Eye (tissue), 1 donor: ENCODE measurements at regions not wholly inside any gene's neighbourhood (a gene's known extent, or its start where the extent isn't known, plus 50 kb on each side); places are given as distances from the start of the nearest gene placed in this dataset.
"Not testable (repeated sequence)": the region's sequence is repeated elsewhere in the genome, so short reads cannot be mapped to it uniquely, and the experiment has no call there.

Experiments used
- DNase-seq: peaks from one replicate; pipeline ENCODE4 v3.0.0-alpha.2; 2015

- DNase-seq = no peak
These were observed 476.2 kb upstream of the TSHZ3 start for GRCh38 chr19:31825134-31826094.

- DNase-seq = no peak
These were observed 477.1 kb upstream of the TSHZ3 start for GRCh38 chr19:31826325-31826724.

- DNase-seq = no peak
These were observed 482.4 kb upstream of the TSHZ3 start for GRCh38 chr19:31831421-31832175.

GRCh38 chr19:31832176-31832548, 482.9 kb upstream of the TSHZ3 start:
- no peak for DNase-seq

GRCh38 chr19:31834070-31834469, 484.8 kb upstream of the TSHZ3 start:
- DNase-seq = no peak

GRCh38 chr19:31838163-31838815, 489.1 kb upstream of the TSHZ3 start:
- DNase-seq = peak; percentile 66

- DNase-seq = no peak
These were observed 491.1 kb upstream of the TSHZ3 start for GRCh38 chr19:31840371-31840770.

- no peak for DNase-seq
These were observed 492.5 kb upstream of the TSHZ3 start for GRCh38 chr19:31841755-31842154.

- no peak for DNase-seq
These were observed 482.3 kb upstream of the ZNF507 start for GRCh38 chr19:31863122-31863521.

GRCh38 chr19:31874313-31874712, 471.1 kb upstream of the ZNF507 start:
- no peak for DNase-seq

- DNase-seq = no peak
These were observed 469.8 kb upstream of the ZNF507 start for GRCh38 chr19:31875591-31875990.

- no peak for DNase-seq
These were observed 465.1 kb upstream of the ZNF507 start for GRCh38 chr19:31880283-31880682.

- DNase-seq = no peak
These were observed 463.4 kb upstream of the ZNF507 start for GRCh38 chr19:31881988-31882387.

GRCh38 chr19:31882709-31883108, 462.7 kb upstream of the ZNF507 start:
- no peak for DNase-seq

GRCh38 chr19:31883296-31883990, 462.0 kb upstream of the ZNF507 start:
- no peak for DNase-seq

GRCh38 chr19:31885280-31885853, 460.0 kb upstream of the ZNF507 start:
- no peak for DNase-seq

GRCh38 chr19:31890230-31890629, 455.2 kb upstream of the ZNF507 start:
- no peak for DNase-seq

- DNase-seq = no peak
These were observed 453.4 kb upstream of the ZNF507 start for GRCh38 chr19:31892060-31892459.

- DNase-seq = not testable (repeated sequence)
These were observed 451.9 kb upstream of the ZNF507 start for GRCh38 chr19:31893491-31893890.

GRCh38 chr19:31894451-31894850, 451.0 kb upstream of the ZNF507 start:
- DNase-seq = peak; percentile 40

- DNase-seq = no peak
These were observed 448.1 kb upstream of the ZNF507 start for GRCh38 chr19:31897292-31897691.

- DNase-seq = no peak
These were observed 444.4 kb upstream of the ZNF507 start for GRCh38 chr19:31900991-31901390.
